ENCODE measurements at regions not wholly inside any gene's neighbourhood (a gene's known extent, or its start where the extent isn't known, plus 50 kb on each side); places are given as distances from the start of the nearest gene placed in this dataset.

DNA sequence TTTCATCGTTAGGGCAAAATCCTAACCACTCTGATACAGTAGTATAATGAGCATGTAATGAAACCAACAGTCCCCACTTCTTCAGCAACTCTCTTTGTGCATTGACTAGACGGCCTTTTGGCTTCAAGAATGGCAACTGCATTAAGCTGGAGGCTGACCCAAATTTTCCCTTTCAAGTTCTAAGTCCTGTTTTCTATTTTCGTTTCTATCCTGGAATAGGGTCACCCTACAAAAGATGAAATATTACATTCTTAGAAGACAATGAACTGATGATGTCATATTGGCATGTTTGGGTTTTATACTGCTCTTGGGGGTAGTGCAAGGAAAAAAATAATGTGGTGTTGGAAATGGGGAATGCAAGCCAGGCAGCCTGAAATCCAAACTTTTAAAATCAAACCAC lies 254.4 kb downstream of the ETAA1 start:
- TF ChIP-seq SMC3 (IDR thresholded peaks at IDR 0.05; ENCODE audit: low read length), result no peak
- TF ChIP-seq SMARCE1 (IDR thresholded peaks at IDR 0.05; ENCODE audit: borderline replicate concordance), result no peak
- no peak for TF ChIP-seq BRCA1 (CRISPR knock-in tag; IDR thresholded peaks at IDR 0.05)
- TF ChIP-seq LCORL (IDR thresholded peaks at IDR 0.05), result no peak
- no peak for TF ChIP-seq LCORL (CRISPR knock-in tag; IDR thresholded peaks at IDR 0.05)
- no peak for TF ChIP-seq CBX2 (IDR thresholded peaks at IDR 0.05; ENCODE audit: low read depth, low read length)
- TF ChIP-seq CBX2 (CRISPR knock-in tag; IDR thresholded peaks at IDR 0.05; ENCODE audit: low read depth), result no peak
- TF ChIP-seq, protein P1, sequence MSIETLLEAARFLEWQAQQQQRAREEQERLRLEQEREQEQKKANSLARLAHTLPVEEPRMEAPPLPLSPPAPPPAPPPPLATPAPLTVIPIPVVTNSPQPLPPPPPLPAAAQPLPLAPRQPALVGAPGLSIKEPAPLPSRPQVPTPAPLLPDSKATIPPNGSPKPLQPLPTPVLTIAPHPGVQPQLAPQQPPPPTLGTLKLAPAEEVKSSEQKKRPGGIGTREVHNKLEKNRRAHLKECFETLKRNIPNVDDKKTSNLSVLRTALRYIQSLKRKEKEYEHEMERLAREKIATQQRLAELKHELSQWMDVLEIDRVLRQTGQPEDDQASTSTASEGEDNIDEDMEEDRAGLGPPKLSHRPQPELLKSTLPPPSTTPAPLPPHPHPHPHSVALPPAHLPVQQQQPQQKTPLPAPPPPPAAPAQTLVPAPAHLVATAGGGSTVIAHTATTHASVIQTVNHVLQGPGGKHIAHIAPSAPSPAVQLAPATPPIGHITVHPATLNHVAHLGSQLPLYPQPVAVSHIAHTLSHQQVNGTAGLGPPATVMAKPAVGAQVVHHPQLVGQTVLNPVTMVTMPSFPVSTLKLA (IDR thresholded peaks at IDR 0.05), result no peak
- TF ChIP-seq, protein P2, sequence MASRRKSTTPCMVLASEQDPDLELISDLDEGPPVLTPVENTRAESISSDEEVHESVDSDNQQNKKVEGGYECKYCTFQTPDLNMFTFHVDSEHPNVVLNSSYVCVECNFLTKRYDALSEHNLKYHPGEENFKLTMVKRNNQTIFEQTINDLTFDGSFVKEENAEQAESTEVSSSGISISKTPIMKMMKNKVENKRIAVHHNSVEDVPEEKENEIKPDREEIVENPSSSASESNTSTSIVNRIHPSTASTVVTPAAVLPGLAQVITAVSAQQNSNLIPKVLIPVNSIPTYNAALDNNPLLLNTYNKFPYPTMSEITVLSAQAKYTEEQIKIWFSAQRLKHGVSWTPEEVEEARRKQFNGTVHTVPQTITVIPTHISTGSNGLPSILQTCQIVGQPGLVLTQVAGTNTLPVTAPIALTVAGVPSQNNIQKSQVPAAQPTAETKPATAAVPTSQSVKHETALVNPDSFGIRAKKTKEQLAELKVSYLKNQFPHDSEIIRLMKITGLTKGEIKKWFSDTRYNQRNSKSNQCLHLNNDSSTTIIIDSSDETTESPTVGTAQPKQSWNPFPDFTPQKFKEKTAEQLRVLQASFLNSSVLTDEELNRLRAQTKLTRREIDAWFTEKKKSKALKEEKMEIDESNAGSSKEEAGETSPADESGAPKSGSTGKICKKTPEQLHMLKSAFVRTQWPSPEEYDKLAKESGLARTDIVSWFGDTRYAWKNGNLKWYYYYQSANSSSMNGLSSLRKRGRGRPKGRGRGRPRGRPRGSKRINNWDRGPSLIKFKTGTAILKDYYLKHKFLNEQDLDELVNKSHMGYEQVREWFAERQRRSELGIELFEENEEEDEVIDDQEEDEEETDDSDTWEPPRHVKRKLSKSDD (CRISPR knock-in tag; IDR thresholded peaks at IDR 0.05; ENCODE audit: low read depth), result no peak
- TF ChIP-seq YY1 (IDR thresholded peaks at IDR 0.05; ENCODE audit: insufficient read depth, insufficient replicate concordance, low read depth, low read length), result no peak
